GM23338 (cell line): ENCODE measurements at regions not wholly inside any gene's neighbourhood (a gene's known extent, or its start where the extent isn't known, plus 50 kb on each side); places are given as distances from the start of the nearest gene placed in this dataset.

Experiments used
- ATAC-seq: fragments of 200-7000 bp; cut with Tn5 transposase; 3 replicates; pipeline ENCODE4 v1.9.1; 2020
- DNase-seq: peaks from one replicate; pipeline ENCODE4 v3.0.0-alpha.2; 2015; ENCODE audit warnings: low spot score
- H2AFZ ChIP-seq: fragments of 200-600 bp; sonication (generic); 2 replicates; pipeline ENCODE4 v1.8.0; 2016; ENCODE audit warnings: antibody characterized with exemption, mild to moderate bottlenecking, moderate library complexity
- H3F3A ChIP-seq: fragments of 200-600 bp; sonication (generic); replicated peaks from 2 replicates; pipeline ENCODE4 v1.8.0; 2017; ENCODE audit warnings: antibody characterized with exemption, mixed run types, low read depth
- H3K27ac ChIP-seq: fragments of 200-600 bp; sonication (generic); 2 replicates; pipeline ENCODE4 v1.6.1; 2016; ENCODE audit warnings: low read depth
- H3K27me3 ChIP-seq: fragments of 200-600 bp; sonication (generic); 2 replicates; pipeline ENCODE4 v1.8.0; 2016; ENCODE audit warnings: mild to moderate bottlenecking, mixed run types, moderate library complexity; ENCODE audit not compliant: insufficient read depth
- H3K36me3 ChIP-seq: fragments of 200-600 bp; sonication (generic); 2 replicates; pipeline ENCODE4 v1.8.0; 2016; ENCODE audit warnings: mild to moderate bottlenecking; ENCODE audit not compliant: insufficient read depth
- H3K4me1 ChIP-seq: fragments of 200-600 bp; sonication (generic); 2 replicates; pipeline ENCODE4 v1.8.0; 2016; ENCODE audit warnings: mild to moderate bottlenecking, moderate library complexity; ENCODE audit not compliant: insufficient read depth
- H3K4me2 ChIP-seq: fragments of 200-600 bp; sonication (generic); 2 replicates; pipeline ENCODE4 v1.7.1; 2017; ENCODE audit warnings: mixed run types
- H3K4me3 ChIP-seq: fragments of 200-600 bp; sonication (generic); 2 replicates; pipeline ENCODE4 v1.6.1; 2016; ENCODE audit warnings: mixed run types
- H3K79me2 ChIP-seq: fragments of 200-600 bp; sonication (generic); replicated peaks from 2 replicates; pipeline ENCODE4 v1.8.0; 2017; ENCODE audit warnings: mild to moderate bottlenecking; ENCODE audit not compliant: insufficient read depth
- H3K9me2 ChIP-seq: fragments of 200-600 bp; sonication (generic); 2 replicates; pipeline ENCODE4 v1.8.0; 2017; ENCODE audit not compliant: insufficient read depth
- H4K20me1 ChIP-seq: fragments of 200-600 bp; sonication (generic); replicated peaks from 2 replicates; pipeline ENCODE4 v1.8.0; 2017; ENCODE audit warnings: mild to moderate bottlenecking; ENCODE audit not compliant: insufficient read depth
- H3K27ac Mint-ChIP-seq: 2 replicates; pipeline ENCODE4 v1.8.0; 2020; ENCODE audit warnings: inconsistent platforms, mild to moderate bottlenecking, moderate library complexity, mixed read lengths
- H3K27me3 Mint-ChIP-seq: 3 replicates; pipeline ENCODE4 v1.8.0; 2022; ENCODE audit warnings: low read depth, mild to moderate bottlenecking, moderate library complexity, mixed read lengths, inconsistent platforms; ENCODE audit not compliant: insufficient read depth, poor library complexity
- H3K36me3 Mint-ChIP-seq: 3 replicates; pipeline ENCODE4 v1.8.0; 2021; ENCODE audit warnings: low read depth, mild to moderate bottlenecking, inconsistent platforms, moderate library complexity, mixed read lengths
- H3K4me1 Mint-ChIP-seq: 3 replicates; pipeline ENCODE4 v1.8.0; 2020; ENCODE audit warnings: mild to moderate bottlenecking, inconsistent platforms, mixed read lengths
- H3K4me3 Mint-ChIP-seq: 3 replicates; pipeline ENCODE4 v1.8.0; 2021; ENCODE audit warnings: moderate library complexity, mild to moderate bottlenecking, inconsistent platforms, mixed read lengths
- H3K9me3 Mint-ChIP-seq: 3 replicates; pipeline ENCODE4 v1.8.0; 2020; ENCODE audit warnings: moderate library complexity, mild to moderate bottlenecking, inconsistent platforms, mixed read lengths
- CREB1 ChIP-seq: fragments of 250-450 bp; sonication (Bioruptor Pico); IDR thresholded peaks from 2 replicates; pipeline ENCODE4 v1.5.0; 2020; ENCODE audit warnings: low read depth, mild to moderate bottlenecking, moderate library complexity
- EZH2 ChIP-seq: fragments of 200-600 bp; sonication (generic); IDR thresholded peaks from one replicate; pipeline ENCODE4 v1.8.0; 2017; ENCODE audit warnings: antibody characterized with exemption, mild to moderate bottlenecking, low read depth; ENCODE audit not compliant: unreplicated experiment
- EZH2phosphoT487 ChIP-seq: fragments of 200-600 bp; sonication (generic); IDR thresholded peaks from one replicate; pipeline ENCODE4 v1.8.1; 2018; ENCODE audit warnings: antibody characterized with exemption; ENCODE audit not compliant: unreplicated experiment
- JUNB ChIP-seq: IDR thresholded peaks from one replicate; pipeline ENCODE4 v1.6.1; 2016; ENCODE audit warnings: antibody characterized with exemption; ENCODE audit not compliant: unreplicated experiment
- NANOG ChIP-seq: IDR thresholded peaks from 2 replicates; pipeline ENCODE4 v1.6.1; 2016; ENCODE audit warnings: antibody characterized with exemption, borderline replicate concordance
- POLR2AphosphoS5 ChIP-seq: IDR thresholded peaks from 2 replicates; pipeline ENCODE4 v1.6.1; 2016; ENCODE audit warnings: antibody characterized with exemption, low read depth
- STAT1 ChIP-seq: IDR thresholded peaks from one replicate; pipeline ENCODE4 v1.6.1; 2016; ENCODE audit warnings: antibody characterized with exemption; ENCODE audit not compliant: unreplicated experiment
- ZNF114 ChIP-seq: fragments of 250-450 bp; sonication (Bioruptor Pico); IDR thresholded peaks from 2 replicates; pipeline ENCODE4 v1.5.0; 2020; ENCODE audit warnings: mild to moderate bottlenecking, moderate library complexity
- ZNF331 ChIP-seq: fragments of 250-450 bp; sonication (Bioruptor Pico); IDR thresholded peaks from 2 replicates; pipeline ENCODE4 v1.5.0; 2020; ENCODE audit warnings: low read depth, mild to moderate bottlenecking, moderate library complexity
- TF ChIP-seq, protein P1 (sequence below): fragments of 250-450 bp; sonication (Bioruptor Pico); IDR thresholded peaks from 2 replicates; pipeline ENCODE4 v1.5.0; 2020; ENCODE audit warnings: mild to moderate bottlenecking, moderate library complexity
- TF ChIP-seq, protein P2 (sequence below): IDR thresholded peaks from one replicate; pipeline ENCODE4 v1.6.1; 2018; ENCODE audit warnings: antibody characterized with exemption; ENCODE audit not compliant: unreplicated experiment
- TF ChIP-seq, protein P3 (sequence below): IDR thresholded peaks from 2 replicates; pipeline ENCODE4 v1.6.1; 2016; ENCODE audit warnings: antibody characterized with exemption

DNA sequence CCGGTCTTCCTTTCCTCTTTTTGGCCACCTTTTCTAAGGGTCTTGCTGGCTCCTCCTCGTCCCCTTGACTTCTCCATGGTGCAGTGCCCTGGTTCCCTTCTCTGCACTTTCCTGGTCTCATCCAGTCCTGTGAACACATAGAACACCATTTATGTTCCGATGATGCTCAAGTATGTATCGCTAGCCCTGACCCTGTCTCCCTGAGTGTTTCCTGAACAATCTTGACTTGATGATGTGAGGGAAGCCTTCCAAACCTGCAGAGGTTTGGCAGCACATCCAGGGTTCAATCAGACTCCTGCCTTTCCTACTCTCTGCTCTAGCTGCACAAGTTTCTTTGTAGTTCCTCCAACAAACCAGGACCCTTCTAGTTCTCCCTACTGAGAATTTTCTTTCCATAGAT lies 132.1 kb downstream of the RGPD3 start:
- H3K4me3 Mint-ChIP-seq = no peak overlapping the region
- H3K27me3 Mint-ChIP-seq = no peaks in the 10 kb centered on the region
- H3K4me1 Mint-ChIP-seq = peaks cover 7% of the 10 kb centered on the region; the same call in 2 of the 3 replicates
- no peak for DNase-seq
- no peaks in the 10 kb centered on the region for H3K36me3 Mint-ChIP-seq
- H3K27ac Mint-ChIP-seq = no peak overlapping the region
- Histone ChIP-seq H3K27ac (no peak overlapping the region), H2AFZ (no peak overlapping the region), H3K4me2 (no peak overlapping the region), H3K36me3 (no peaks in the 10 kb centered on the region), H3K79me2 (no peaks in the 10 kb centered on the region), H3K4me1 (no peaks in the 10 kb centered on the region), H3K9me2 (peaks cover 9% of the 10 kb centered on the region; the same call in 1 of the 2 replicates), H3F3A (no peaks in the 10 kb centered on the region), H3K4me3 (no peak overlapping the region), H3K27me3 (no peaks in the 10 kb centered on the region), H4K20me1 (no peaks in the 10 kb centered on the region)
- no peak for ATAC-seq
- TF ChIP-seq CREB1 (CRISPR knock-in tag) (no peak), ZNF331 (CRISPR knock-in tag) (no peak), POLR2AphosphoS5 (no peak), JUNB (no peak), ZNF114 (no peak)
- TF ChIP-seq, protein P1, sequence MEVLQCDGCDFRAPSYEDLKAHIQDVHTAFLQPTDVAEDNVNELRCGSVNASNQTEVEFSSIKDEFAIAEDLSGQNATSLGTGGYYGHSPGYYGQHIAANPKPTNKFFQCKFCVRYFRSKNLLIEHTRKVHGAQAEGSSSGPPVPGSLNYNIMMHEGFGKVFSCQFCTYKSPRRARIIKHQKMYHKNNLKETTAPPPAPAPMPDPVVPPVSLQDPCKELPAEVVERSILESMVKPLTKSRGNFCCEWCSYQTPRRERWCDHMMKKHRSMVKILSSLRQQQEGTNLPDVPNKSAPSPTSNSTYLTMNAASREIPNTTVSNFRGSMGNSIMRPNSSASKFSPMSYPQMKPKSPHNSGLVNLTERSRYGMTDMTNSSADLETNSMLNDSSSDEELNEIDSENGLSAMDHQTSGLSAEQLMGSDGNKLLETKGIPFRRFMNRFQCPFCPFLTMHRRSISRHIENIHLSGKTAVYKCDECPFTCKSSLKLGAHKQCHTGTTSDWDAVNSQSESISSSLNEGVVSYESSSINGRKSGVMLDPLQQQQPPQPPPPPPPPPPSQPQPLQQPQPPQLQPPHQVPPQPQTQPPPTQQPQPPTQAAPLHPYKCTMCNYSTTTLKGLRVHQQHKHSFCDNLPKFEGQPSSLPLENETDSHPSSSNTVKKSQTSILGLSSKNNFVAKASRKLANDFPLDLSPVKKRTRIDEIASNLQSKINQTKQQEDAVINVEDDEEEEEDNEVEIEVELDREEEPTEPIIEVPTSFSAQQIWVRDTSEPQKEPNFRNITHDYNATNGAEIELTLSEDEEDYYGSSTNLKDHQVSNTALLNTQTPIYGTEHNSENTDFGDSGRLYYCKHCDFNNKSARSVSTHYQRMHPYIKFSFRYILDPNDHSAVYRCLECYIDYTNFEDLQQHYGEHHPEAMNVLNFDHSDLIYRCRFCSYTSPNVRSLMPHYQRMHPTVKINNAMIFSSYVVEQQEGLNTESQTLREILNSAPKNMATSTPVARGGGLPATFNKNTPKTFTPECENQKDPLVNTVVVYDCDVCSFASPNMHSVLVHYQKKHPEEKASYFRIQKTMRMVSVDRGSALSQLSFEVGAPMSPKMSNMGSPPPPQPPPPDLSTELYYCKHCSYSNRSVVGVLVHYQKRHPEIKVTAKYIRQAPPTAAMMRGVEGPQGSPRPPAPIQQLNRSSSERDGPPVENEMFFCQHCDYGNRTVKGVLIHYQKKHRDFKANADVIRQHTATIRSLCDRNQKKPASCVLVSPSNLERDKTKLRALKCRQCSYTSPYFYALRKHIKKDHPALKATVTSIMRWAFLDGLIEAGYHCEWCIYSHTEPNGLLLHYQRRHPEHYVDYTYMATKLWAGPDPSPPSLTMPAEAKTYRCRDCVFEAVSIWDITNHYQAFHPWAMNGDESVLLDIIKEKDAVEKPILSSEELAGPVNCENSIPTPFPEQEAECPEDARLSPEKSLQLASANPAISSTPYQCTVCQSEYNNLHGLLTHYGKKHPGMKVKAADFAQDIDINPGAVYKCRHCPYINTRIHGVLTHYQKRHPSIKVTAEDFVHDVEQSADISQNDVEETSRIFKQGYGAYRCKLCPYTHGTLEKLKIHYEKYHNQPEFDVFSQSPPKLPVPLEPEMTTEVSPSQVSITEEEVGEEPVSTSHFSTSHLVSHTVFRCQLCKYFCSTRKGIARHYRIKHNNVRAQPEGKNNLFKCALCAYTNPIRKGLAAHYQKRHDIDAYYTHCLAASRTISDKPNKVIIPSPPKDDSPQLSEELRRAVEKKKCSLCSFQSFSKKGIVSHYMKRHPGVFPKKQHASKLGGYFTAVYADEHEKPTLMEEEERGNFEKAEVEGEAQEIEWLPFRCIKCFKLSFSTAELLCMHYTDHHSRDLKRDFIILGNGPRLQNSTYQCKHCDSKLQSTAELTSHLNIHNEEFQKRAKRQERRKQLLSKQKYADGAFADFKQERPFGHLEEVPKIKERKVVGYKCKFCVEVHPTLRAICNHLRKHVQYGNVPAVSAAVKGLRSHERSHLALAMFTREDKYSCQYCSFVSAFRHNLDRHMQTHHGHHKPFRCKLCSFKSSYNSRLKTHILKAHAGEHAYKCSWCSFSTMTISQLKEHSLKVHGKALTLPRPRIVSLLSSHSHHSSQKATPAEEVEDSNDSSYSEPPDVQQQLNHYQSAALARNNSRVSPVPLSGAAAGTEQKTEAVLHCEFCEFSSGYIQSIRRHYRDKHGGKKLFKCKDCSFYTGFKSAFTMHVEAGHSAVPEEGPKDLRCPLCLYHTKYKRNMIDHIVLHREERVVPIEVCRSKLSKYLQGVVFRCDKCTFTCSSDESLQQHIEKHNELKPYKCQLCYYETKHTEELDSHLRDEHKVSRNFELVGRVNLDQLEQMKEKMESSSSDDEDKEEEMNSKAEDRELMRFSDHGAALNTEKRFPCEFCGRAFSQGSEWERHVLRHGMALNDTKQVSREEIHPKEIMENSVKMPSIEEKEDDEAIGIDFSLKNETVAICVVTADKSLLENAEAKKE (CRISPR knock-in tag) = no peak
- H3K9me3 Mint-ChIP-seq = peaks cover 4% of the 10 kb centered on the region; the same call in 2 of the 3 replicates

DNA sequence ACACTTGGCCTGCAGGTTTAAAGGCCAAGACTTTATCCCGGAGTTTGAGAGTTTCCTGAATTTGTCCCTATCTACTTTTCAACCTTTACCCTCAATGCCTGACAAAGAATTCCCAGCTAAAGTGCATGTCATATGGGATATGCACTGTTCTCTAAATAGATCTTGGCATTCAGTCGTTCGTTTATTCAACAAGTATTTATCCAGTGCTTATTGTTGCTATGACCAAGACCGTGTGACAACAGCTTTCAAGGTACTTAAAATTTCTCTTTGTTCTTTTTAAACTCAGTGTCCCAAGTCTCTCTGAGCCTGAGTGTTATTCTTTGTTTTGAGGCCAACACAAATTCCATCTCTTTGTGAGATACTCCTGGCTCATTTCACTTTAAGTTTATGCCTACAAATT lies 133.4 kb downstream of the RGPD3 start:
- H3K27me3 Mint-ChIP-seq = no peaks in the 10 kb centered on the region
- H2AFZ ChIP-seq = no peak overlapping the region
- no peak overlapping the region for H3K4me3 Mint-ChIP-seq
- peaks cover 9% of the 10 kb centered on the region; the same call in 1 of the 2 replicates for H3K9me2 ChIP-seq
- H3K36me3 Mint-ChIP-seq = no peaks in the 10 kb centered on the region
- no peaks in the 10 kb centered on the region for H3K79me2 ChIP-seq
- H4K20me1 ChIP-seq = no peaks in the 10 kb centered on the region
- peaks cover 7% of the 10 kb centered on the region; the same call in 2 of the 3 replicates for H3K4me1 Mint-ChIP-seq
- H3K27ac Mint-ChIP-seq = no peak overlapping the region
- no peaks in the 10 kb centered on the region for H3K4me1 ChIP-seq
- DNase-seq = no peak
- no peaks in the 10 kb centered on the region for H3K36me3 ChIP-seq
- no peaks in the 10 kb centered on the region for H3F3A ChIP-seq
- H3K9me3 Mint-ChIP-seq = peaks cover 4% of the 10 kb centered on the region; the same call in 2 of the 3 replicates
- no peak overlapping the region for H3K4me2 ChIP-seq
- no peak for ATAC-seq
- no peak overlapping the region for H3K4me3 ChIP-seq
- H3K27me3 ChIP-seq = no peaks in the 10 kb centered on the region
- H3K27ac ChIP-seq = no peak overlapping the region
- TF ChIP-seq EZH2 (no peak), POLR2AphosphoS5 (no peak), CREB1 (CRISPR knock-in tag) (no peak), STAT1 (no peak), NANOG (no peak), ZNF114 (no peak), EZH2phosphoT487 (no peak), JUNB (no peak), ZNF331 (CRISPR knock-in tag) (no peak)
- TF ChIP-seq, protein P2, sequence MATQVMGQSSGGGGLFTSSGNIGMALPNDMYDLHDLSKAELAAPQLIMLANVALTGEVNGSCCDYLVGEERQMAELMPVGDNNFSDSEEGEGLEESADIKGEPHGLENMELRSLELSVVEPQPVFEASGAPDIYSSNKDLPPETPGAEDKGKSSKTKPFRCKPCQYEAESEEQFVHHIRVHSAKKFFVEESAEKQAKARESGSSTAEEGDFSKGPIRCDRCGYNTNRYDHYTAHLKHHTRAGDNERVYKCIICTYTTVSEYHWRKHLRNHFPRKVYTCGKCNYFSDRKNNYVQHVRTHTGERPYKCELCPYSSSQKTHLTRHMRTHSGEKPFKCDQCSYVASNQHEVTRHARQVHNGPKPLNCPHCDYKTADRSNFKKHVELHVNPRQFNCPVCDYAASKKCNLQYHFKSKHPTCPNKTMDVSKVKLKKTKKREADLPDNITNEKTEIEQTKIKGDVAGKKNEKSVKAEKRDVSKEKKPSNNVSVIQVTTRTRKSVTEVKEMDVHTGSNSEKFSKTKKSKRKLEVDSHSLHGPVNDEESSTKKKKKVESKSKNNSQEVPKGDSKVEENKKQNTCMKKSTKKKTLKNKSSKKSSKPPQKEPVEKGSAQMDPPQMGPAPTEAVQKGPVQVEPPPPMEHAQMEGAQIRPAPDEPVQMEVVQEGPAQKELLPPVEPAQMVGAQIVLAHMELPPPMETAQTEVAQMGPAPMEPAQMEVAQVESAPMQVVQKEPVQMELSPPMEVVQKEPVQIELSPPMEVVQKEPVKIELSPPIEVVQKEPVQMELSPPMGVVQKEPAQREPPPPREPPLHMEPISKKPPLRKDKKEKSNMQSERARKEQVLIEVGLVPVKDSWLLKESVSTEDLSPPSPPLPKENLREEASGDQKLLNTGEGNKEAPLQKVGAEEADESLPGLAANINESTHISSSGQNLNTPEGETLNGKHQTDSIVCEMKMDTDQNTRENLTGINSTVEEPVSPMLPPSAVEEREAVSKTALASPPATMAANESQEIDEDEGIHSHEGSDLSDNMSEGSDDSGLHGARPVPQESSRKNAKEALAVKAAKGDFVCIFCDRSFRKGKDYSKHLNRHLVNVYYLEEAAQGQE = no peak
- TF ChIP-seq, protein P3, sequence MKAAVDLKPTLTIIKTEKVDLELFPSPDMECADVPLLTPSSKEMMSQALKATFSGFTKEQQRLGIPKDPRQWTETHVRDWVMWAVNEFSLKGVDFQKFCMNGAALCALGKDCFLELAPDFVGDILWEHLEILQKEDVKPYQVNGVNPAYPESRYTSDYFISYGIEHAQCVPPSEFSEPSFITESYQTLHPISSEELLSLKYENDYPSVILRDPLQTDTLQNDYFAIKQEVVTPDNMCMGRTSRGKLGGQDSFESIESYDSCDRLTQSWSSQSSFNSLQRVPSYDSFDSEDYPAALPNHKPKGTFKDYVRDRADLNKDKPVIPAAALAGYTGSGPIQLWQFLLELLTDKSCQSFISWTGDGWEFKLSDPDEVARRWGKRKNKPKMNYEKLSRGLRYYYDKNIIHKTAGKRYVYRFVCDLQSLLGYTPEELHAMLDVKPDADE = no peak
